Astrocyte (in vitro differentiated cells and primary cell): ENCODE measurements at regions not wholly inside any gene's neighbourhood (a gene's known extent, or its start where the extent isn't known, plus 50 kb on each side); places are given as distances from the start of the nearest gene placed in this dataset.
"Not testable (repeated sequence)": the region's sequence is repeated elsewhere in the genome, so short reads cannot be mapped to it uniquely, and the experiment has no call there.

Source experiments
- CTCF ChIP-seq: IDR thresholded peaks from 2 replicates; pipeline ENCODE4 v1.5.1; 2011; ENCODE audit warnings: low read depth, mild to moderate bottlenecking, inconsistent platforms, low read length, moderate library complexity; ENCODE audit not compliant: insufficient read depth
- EZH2 ChIP-seq: IDR thresholded peaks from 2 replicates; pipeline ENCODE4 v1.6.1; 2012; ENCODE audit warnings: mild to moderate bottlenecking, low read length, inconsistent platforms; ENCODE audit not compliant: insufficient read depth

GRCh38 chr13:111757618-111758017, 309.3 kb upstream of the SOX1 start:
- not testable (repeated sequence) for TF ChIP-seq CTCF, EZH2
